HG03521 (cell line): ENCODE measurements at regions not wholly inside any gene's neighbourhood (a gene's known extent, or its start where the extent isn't known, plus 50 kb on each side); places are given as distances from the start of the nearest gene placed in this dataset.
"Not testable (repeated sequence)": the region's sequence is repeated elsewhere in the genome, so short reads cannot be mapped to it uniquely, and the experiment has no call there.

ENCODE experiments used
- ATAC-seq: cut with Tn5 transposase; IDR thresholded peaks from one replicate; pipeline ENCODE4 v1.9.1; 2021; ENCODE audit warnings: mild to moderate bottlenecking, moderate library complexity; ENCODE audit not compliant: unreplicated experiment

DNA sequence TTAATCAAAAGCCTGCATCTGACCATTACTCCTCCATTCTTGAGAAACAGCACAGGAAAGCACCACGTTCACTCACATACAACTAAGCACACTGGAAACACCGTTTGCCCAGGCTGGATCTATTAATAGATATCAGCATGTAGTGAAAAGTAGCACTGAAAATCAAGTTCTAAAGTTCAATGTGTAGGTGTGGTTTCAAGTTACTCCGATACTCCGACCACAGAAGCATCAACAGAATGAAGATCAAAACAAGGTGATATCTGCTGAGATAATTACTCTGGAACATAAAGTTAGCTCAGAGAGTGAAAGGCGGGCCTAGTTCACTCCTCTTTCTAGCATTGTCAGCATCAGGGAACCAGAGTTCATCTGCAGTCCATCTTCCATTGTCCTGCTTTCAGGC is 1367.4 kb upstream of the ACVR2A start:
- no peak for ATAC-seq

DNA sequence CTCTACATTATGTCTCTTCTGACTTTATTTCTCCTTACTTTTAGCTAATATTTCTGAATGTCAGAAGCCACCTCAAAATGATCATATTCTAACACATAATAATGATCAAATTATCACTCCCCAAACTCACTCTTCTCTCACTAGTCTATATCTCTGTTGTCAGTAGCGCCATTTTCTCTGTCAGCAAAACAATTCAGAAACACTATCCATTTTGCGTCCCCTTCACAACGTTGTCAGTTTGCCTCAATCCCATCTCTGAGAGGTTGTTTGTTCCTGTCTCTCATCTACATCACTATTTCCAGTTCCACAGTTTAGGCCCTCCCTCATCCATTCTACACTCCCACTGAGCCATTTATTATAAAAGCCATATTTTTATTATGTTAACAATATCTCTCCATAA is 1376.3 kb upstream of the ACVR2A start:
- ATAC-seq, result no peak

DNA sequence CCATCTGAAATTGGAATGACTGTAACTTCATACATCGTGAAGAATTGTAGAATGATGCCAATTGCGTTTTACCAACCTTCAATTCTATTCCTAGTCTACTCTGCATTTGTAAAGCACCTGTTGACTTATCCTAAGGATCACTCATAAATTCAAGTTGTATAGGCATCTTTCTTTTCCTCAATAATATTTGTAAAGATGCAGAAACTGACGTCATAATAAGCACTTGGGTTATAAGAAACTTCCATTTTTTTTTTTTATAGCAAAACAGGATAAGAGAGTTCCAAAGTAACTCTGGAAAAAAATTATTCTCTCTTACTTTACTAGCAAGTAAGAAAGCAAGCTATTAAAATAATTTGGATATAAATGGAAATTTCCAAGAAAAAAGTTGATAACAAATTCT is 1377.4 kb upstream of the ACVR2A start:
- ATAC-seq, result no peak

DNA sequence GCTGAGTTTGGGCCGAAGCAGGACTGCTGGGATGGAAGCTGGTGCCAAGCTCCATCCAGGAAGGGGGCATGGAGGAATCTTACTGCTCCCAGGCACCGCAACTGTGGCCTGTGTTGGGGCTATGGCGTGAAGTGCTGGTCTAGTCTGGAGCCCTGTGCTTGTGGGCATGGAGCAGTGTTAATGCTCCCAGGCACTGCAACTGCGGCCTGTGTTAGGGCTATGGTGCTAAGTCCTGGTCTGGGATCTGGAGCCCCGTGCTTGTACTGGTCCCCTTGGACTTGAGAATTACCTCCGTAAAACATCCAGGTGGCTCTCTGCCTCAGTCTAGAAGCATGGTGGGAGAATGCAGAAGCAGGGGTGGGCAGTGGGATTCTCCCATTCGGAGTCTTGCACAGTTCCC is 1379.4 kb upstream of the ACVR2A start:
- no peak for ATAC-seq

DNA sequence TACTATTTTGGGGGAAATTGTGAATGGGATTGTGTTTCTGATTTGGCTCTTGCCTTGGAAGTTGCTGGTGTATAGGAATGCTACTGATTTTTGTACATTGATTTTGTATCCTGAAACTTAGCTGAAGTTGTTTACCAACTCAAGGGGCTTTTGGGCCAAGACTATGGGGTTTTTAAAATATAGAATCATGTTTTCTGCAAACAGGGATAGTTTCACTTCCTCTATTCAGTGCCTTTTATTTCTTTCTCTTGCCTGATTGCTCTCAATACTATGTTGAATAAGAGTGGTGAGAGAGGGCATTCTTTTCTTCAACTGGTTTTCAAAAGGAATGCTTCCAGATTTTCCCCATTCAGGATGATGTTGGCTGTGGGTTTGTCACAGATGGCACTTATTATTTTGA is 1383.8 kb upstream of the ACVR2A start:
- ATAC-seq, result no peak

DNA sequence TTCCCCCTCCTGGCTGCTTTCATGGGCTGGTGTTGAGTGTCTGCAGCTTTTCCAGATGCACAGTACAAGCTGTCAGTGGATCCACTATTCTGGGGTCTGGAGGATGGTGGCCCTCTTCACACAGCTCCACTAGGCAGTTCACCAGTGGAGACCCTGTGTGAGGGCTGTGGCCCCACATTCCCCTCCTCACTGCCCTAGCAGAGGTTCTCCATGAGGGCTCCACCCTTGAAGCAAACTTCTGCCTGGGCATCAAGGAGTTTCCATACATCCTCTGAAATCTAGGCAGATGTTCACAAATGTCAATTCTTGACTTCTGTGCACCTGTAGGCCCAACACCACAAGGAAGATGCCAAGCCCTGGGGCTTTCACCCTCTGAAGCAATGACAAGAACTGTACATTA is 1386.2 kb upstream of the ACVR2A start:
- ATAC-seq, result no peak

DNA sequence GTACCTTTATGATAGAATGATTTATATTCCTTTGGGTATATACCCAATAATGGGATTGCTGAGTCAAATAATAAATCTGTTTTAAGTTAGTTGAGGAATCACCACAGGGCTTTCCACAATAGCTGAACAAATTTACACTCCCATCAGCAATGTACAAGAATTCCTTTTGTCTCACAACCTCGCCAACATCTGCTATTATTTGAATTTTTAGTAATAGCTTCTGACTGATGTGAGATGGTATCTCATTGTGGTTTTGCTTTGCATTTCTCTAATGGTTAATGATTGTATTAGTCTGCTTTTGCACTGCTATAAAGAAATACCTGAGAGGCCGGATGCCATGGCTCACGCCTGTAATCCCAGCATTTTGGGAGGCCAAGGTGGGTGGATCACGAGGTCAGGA is 1387.6 kb upstream of the ACVR2A start:
- no peak for ATAC-seq

DNA sequence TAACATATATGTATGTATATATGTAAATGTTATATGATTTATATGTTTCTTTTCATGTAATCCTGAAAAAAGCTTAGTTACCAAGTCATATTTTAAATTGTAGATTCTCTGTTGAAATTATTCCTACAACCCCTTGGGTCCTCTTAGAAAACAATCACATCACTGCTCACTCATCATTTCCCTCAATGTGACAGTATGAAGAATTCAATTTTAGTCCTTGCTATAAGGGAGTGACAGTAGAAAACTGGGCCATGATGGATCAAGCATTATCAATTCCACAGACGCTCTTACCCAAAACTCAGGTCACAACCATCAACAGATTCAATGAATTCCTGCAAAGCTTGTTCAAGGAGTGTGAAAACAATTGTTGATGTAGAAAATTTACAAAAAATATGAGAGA is 1389.5 kb upstream of the ACVR2A start:
- ATAC-seq, result no peak

DNA sequence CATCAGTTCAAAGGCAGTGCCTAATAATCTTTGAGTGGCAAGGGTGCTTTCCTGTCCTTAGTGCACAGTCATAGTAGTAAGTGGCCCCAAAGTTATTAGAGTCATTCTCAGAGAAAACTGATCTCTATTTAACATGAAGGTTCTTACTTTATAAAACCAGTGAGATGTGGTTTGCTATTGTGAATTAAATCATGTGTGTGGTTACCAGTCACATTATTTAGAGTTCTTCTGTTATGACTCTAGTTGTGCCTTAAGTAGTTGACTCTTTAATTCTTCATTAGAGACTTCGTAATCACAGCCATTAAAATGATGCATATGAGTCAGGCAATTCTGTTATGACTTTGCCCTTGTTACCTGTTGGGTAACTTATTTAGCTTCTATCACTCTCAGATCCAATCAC is 1392.9 kb upstream of the ACVR2A start:
- no peak for ATAC-seq

DNA sequence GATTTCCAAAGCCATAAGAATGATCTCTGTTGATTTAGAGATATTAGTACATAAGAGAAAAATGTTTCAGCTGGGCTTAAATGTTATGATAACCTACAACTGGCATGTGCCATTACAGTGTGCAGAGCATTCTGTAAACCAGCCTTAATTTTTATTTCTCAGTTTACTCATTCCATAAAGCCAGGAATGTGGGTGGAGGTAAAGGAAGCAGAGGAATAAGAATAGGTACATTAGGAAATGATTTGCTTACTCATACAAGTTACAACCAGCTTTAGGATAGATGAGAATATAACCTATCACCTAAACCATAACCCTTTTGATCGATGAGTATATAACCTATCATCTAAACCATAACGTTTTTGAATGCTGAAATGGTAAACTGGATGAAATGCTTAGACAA is 1394.7 kb upstream of the ACVR2A start:
- ATAC-seq, result no peak

DNA sequence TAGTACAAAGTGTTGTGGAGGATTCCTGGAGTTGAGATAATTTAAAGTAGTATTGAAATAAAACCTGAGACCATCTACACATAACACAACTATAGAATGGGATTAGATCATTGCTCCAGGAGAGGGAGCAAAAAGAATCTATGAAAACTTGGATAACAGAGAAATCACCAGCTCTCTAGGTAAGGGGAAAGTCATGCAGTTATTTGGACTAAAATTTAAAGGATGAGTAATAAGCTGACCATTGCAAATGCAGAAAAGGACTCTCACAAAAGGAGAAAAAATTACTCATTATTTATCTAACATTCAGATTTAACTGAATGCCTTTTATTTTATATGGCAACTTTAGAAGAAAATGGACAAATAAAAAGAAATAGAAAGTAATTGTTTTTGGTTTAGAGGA is 1399.8 kb upstream of the ACVR2A start:
- no peak for ATAC-seq

DNA sequence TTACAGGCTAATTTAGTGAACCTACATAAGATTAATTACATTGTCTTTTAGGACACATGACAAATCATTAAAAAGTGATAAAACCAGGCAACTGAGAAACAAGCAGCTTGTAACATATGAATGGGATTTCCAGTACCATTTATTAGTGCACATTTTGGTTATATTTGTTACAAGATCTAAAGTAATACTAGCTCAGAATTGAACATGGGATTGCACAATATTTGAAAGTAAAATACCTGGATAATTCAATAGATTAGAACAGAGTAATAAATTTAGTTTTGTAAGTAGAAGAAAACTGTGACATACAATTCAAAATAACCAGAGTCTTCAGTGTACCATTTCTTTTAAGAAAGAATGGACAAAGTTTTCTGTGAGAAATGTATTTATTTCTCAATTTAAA is 1400.7 kb upstream of the ACVR2A start:
- ATAC-seq, result no peak

DNA sequence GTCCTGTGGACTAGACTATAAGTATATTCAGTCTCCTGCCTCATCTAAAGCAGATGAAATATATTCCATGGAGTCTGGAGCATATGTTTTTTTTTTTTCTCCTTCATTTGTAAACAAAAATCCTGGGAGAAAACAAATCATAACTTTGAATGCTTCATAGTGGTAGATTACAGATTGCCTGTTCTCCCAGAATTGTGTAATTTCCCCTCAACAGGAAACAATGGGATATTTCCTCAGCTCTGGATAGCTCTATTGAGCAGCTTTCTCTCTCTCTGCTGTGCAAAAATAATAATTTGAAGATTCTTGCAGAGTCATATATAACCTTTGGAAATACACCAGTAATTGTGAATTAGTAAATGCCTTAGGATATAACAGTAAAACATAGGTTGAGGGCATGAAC is 1406.6 kb upstream of the ACVR2A start:
- ATAC-seq, result no peak

DNA sequence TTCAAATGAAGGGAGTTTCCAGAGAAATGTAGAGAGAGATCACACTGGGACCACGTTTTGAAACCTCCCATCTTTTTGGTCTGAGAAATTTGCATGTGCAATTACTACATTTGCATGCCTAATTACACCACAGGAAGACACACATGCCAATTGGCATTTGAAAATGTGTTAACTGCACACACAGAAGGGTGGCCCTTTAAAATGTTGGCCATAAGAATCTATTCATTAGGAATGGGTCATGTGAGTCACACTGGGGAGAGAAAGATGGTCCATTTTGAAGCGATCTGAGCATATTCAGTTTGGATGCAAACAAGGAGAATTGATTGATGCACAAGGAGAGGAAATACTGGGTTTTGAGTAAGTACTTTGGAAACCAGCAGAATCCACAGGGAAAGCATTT is 1407.1 kb upstream of the ACVR2A start:
- no peak for ATAC-seq

DNA sequence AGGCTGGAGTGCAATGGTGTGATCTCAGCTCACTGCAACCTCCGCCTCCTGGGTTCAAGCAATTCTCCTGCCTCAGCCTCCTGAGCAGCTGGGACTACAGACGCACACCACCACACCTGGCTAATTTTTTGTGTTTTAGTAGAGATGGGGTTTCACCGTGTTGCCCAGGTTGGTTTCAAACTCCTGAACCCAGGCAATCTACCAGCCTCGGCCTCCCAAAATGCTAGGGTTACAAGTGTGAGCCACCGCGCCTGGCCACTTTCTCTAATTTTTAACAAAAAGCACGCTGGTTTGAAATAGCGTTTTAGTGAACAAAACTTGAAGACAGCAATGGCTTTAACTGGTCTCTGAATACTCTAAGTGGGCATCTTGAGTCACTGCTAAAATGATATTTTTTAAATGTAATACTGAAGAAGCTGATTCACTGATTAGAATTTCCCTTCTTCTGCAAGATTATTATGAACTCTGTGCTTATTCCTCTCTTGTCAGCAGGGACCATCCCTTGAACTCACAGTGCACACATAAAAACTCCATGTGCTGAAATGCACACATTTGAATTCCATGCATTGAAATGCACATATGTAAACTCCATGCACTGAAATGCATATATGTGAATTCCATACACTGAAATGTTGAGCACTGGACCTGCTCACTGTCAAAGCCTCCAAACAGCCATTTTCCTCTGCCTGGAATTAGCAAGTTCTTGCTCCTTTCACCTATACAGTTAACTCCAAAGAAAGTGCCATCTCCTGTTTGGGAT is 1411.5 kb upstream of the ACVR2A start:
- ATAC-seq, result no peak

DNA sequence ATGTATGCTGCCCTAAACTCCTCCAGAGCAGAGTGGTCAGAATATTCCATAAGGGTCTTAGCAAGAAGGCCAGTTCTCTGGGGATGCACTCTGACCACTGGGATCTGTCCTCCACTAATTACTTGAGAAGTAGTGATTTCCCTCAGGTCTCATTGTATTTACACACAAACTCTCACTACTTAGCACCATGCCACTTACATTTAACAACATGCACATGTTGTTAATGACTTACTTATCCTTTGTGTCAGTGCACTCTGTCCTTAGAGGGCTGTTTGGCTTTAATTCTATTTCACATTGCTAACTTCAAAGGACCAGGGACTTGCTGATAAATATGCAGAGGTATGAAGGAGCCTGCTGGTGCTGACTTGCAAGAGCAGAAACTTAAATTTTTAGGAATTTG is 1415.5 kb upstream of the ACVR2A start:
- ATAC-seq, result no peak

DNA sequence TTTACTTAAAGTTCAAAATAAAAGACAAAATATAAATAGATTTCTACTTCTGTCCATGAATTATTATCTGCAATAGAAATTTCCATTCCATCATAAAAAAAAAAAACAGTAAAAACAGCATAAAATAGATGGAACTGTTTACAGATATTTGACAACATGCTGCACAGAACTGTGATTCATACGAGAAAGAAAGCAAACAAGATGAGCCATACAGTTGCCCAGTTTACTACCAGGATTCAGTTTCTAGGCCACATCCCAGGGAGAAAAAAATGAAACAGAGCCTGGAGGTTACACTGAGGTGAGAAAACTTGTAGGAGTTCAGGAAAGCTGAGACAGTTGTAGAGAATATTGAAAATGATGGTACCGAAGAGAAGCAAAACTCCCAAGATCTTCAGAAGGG is 1426.9 kb upstream of the ACVR2A start:
- no peak for ATAC-seq

DNA sequence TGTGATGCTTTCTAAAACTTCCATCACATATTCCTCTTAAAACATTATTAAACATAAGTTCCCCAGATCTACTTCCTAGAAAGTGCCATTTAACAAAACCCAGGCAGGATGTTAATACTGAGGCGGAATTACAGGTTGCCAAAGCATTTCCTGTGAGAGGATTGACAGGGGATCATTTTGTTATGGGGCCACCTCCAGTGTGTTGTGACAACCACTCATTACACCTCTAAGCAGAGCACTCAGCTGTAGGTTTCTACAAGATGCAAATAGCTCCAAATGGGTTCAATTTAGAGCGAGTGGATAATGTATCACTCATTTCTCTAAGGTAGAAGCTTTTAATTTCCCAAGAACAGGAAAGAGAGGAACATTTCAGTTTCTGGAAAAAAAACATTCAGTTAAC is 1429.5 kb upstream of the ACVR2A start:
- ATAC-seq, result no peak

DNA sequence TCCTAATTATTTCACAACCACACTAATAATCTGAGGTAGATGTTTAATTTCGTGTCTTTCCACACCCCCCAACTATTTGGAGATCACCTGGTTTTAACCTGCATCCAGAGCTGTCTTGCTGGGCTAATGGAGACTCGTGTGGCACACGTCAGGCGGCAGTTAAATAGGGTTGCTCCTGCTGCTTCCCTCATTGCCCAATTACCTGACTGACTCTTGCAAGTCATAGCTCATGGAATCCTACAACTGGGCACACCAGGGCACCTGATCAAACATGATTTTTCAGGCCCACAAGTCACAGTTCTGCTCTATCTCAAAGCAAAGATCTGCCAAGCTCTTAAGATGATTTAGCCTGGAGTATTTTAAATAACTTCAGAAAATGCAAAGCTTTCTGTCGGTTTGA is 1430.4 kb upstream of the ACVR2A start:
- ATAC-seq, result no peak

DNA sequence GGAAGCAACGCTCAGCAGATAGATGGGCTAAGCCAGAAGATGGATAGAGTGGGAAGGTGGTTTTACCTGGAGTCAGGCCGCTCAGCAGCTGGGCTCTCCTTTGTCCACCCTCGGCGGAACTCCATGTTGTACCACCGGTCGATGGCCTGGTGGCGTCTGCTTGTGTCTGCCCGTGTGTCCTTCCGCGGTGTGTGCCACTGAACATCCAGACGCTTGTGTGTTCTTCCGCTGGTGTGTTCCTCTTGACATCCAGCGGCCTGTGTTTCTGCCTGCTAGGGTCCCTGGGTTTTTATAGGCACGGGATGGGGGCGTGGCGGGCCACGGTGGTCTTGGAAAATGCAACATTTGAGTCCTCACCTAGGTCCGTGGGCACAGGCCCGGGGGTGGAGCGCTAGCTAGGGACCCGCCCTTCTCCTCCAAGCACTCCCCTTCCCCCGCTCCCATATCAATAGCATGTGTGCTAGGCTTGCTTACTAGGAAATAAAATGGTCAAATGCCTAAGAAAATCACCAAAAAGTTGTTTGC is 1431.7 kb upstream of the ACVR2A start:
- no peak for ATAC-seq

DNA sequence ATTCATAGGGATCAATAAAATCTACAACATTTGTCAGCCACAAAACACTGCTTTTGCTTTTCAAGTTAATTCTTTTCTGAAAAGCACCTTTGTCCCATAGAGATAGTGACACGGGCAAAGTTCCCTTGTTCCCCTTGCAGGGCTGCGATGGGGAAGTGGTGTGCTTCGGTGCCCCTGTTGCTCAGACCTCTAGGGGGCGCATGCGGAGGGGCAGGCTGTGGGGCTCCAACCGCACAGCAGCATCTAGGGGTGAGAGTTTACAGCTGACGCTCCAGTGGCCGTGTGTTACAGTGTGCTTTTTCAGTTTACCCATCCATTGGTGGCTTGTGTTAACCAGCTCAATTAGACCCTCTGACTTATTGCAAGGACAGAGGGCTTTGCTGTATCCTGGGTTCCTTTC is 1432.2 kb upstream of the ACVR2A start:
- ATAC-seq, result no peak

DNA sequence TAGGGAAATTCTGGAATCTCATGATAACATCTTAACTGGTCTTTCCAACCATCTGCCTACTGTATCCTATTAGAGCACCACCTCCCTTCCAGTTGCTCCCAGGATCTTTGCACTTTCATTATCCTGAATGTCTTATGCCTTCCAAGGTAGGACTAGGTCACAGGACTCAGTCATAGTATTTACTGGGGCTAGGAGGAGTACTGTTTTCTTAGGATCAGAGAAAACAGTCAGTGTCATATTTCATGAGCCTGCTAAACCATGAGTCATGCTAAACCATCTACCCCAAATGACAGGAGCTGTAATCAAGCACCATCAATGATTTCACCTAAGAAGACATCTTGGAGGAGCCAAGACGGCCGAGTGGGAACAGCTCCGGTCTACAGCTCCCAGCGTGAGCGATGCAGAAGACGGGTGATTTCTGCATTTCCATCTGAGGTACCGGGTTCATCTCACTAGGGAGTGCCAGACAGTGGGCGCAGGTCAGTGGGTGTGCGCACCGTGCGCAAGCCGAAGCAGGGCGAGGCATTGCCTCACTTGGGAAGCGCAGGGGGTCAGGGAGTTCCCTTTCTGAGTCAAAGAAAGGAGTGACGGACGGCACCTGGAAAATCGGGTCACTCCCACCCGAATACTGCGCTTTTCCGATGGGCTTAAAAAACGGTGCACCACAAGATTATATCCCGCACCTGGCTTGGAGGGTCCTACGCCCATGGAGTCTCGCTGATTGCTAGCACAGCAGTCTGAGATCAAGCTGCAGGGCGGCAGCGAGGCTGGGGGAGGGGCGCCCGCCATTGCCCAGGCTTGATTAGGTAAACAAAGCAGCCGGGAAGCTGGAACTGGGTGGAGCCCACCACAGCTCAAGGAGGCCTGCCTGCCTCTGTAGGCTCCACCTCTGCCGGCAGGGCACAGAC is 1439.2 kb upstream of the ACVR2A start:
- ATAC-seq, result not testable (repeated sequence)
